ENCODE measurements at regions not wholly inside any gene's neighbourhood (a gene's known extent, or its start where the extent isn't known, plus 50 kb on each side); places are given as distances from the start of the nearest gene placed in this dataset.

- H3K4me1 Mint-ChIP-seq = no peaks in the 10 kb centered on the region
- Histone ChIP-seq H3K9me3 (replicated peaks in 1 of 2; ENCODE audit: control insufficient read depth in 1 of 2, insufficient read depth in 1 of 2, low read length in 2 of 2) (no peaks in the 10 kb centered on the region), H3K4me2 (replicated peaks; ENCODE audit: extremely low read depth, low read length, poor library complexity, severe bottlenecking) (no peak overlapping the region), H3K4me1 (ENCODE audit: control insufficient read depth in 1 of 2, insufficient read depth in 2 of 2, low read length in 2 of 2) (no peaks in the 10 kb centered on the region), H3K79me2 (ENCODE audit: insufficient read depth, low read length) (no peaks in the 10 kb centered on the region), H3K27me3 (ENCODE audit: control insufficient read depth in 2 of 2, insufficient read depth in 2 of 2, low read length in 2 of 2) (no peaks in the 10 kb centered on the region), H3K36me3 (replicated peaks in 1 of 2; ENCODE audit: control insufficient read depth in 1 of 2, insufficient read depth in 2 of 2, low read length in 2 of 2) (no peaks in the 10 kb centered on the region), H3K9ac (ENCODE audit: insufficient read depth, low read length, poor library complexity, severe bottlenecking) (no peak overlapping the region), H4K20me1 (ENCODE audit: insufficient read depth, low read length) (no peaks in the 10 kb centered on the region), H2AFZ (ENCODE audit: insufficient read depth, low read depth, low read length, poor library complexity, severe bottlenecking) (no peak overlapping the region), H3K4me3 (replicated peaks in 1 of 3; ENCODE audit: low read depth in 2 of 3, low read length in 3 of 3) (no peak overlapping the region), H3K27ac (ENCODE audit: low read depth in 1 of 2, low read length in 2 of 2) (no peak overlapping the region)
- H3K9me3 Mint-ChIP-seq = peaks cover 0 to 8% (median 2%) of the 10 kb centered on the region in 7 donors
- H3K27me3 Mint-ChIP-seq (ENCODE audit: low read depth in 3 of 3) = peaks cover 0 to 2% (median 0%) of the 10 kb centered on the region in 3 donors
- no CpG with 5 or more reads among the region's 3 CpGs for WGBS (ENCODE audit: insufficient coverage)
- H3K4me3 Mint-ChIP-seq = no peak overlapping the region
- DNase-seq = no peak
- intact Hi-C loops (cut with micrococcal nuclease) = no loop called here
- H3K36me3 Mint-ChIP-seq = no peaks in the 10 kb centered on the region
- no peak overlapping the region for H3K27ac Mint-ChIP-seq
- TF ChIP-seq, protein P1, sequence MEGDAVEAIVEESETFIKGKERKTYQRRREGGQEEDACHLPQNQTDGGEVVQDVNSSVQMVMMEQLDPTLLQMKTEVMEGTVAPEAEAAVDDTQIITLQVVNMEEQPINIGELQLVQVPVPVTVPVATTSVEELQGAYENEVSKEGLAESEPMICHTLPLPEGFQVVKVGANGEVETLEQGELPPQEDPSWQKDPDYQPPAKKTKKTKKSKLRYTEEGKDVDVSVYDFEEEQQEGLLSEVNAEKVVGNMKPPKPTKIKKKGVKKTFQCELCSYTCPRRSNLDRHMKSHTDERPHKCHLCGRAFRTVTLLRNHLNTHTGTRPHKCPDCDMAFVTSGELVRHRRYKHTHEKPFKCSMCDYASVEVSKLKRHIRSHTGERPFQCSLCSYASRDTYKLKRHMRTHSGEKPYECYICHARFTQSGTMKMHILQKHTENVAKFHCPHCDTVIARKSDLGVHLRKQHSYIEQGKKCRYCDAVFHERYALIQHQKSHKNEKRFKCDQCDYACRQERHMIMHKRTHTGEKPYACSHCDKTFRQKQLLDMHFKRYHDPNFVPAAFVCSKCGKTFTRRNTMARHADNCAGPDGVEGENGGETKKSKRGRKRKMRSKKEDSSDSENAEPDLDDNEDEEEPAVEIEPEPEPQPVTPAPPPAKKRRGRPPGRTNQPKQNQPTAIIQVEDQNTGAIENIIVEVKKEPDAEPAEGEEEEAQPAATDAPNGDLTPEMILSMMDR (IDR thresholded peaks at IDR 0.05) = no peak
Measured at GRCh38 chr14:83023369-83023768, 1489.7 kb upstream of the SEL1L start.

- peaks cover 0 to 2% (median 0%) of the 10 kb centered on the region in 3 donors for H3K27me3 Mint-ChIP-seq (ENCODE audit: low read depth in 3 of 3)
- H3K4me2 ChIP-seq (replicated peaks; ENCODE audit: extremely low read depth, low read length, poor library complexity, severe bottlenecking) = no peak overlapping the region
- H3K4me3 Mint-ChIP-seq = no peak overlapping the region
- H3K36me3 Mint-ChIP-seq = no peaks in the 10 kb centered on the region
- WGBS (ENCODE audit: insufficient coverage) = no CpG with 5 or more reads among the region's 2 CpGs
- H3K27ac Mint-ChIP-seq = no peak overlapping the region
- no peaks in the 10 kb centered on the region for H4K20me1 ChIP-seq (ENCODE audit: insufficient read depth, low read length)
- no peaks in the 10 kb centered on the region for H3K27me3 ChIP-seq (ENCODE audit: control insufficient read depth in 2 of 2, insufficient read depth in 2 of 2, low read length in 2 of 2)
- no peaks in the 10 kb centered on the region for H3K4me1 Mint-ChIP-seq
- no peak for DNase-seq
- no peaks in the 10 kb centered on the region for H3K36me3 ChIP-seq (replicated peaks in 1 of 2; ENCODE audit: control insufficient read depth in 1 of 2, insufficient read depth in 2 of 2, low read length in 2 of 2)
- peaks cover 0 to 9% of the 10 kb centered on the region in 2 donors for H3K9me3 ChIP-seq (replicated peaks in 1 of 2; ENCODE audit: control insufficient read depth in 1 of 2, insufficient read depth in 1 of 2, low read length in 2 of 2)
- peaks cover 0 to 14% (median 2%) of the 10 kb centered on the region in 7 donors for H3K9me3 Mint-ChIP-seq
- H2AFZ ChIP-seq (ENCODE audit: insufficient read depth, low read depth, low read length, poor library complexity, severe bottlenecking) = no peak overlapping the region
- no peak overlapping the region for H3K27ac ChIP-seq (ENCODE audit: low read depth in 1 of 2, low read length in 2 of 2)
- H3K9ac ChIP-seq (ENCODE audit: insufficient read depth, low read length, poor library complexity, severe bottlenecking) = no peak overlapping the region
- H3K79me2 ChIP-seq (ENCODE audit: insufficient read depth, low read length) = no peaks in the 10 kb centered on the region
- intact Hi-C loops (cut with micrococcal nuclease) = no loop called here
- TF ChIP-seq, protein P1 (IDR thresholded peaks at IDR 0.05) = no peak
- no peaks in the 10 kb centered on the region for H3K4me1 ChIP-seq (ENCODE audit: control insufficient read depth in 1 of 2, insufficient read depth in 2 of 2, low read length in 2 of 2)
- H3K4me3 ChIP-seq (replicated peaks in 1 of 3; ENCODE audit: low read depth in 2 of 3, low read length in 3 of 3) = no peak overlapping the region
Measured at GRCh38 chr14:83041224-83041623, 1507.6 kb upstream of the SEL1L start.

All from CD14-positive monocyte (primary cell).